HG02852 (cell line): ENCODE measurements at regions not wholly inside any gene's neighbourhood (a gene's known extent, or its start where the extent isn't known, plus 50 kb on each side); places are given as distances from the start of the nearest gene placed in this dataset.
"Not testable (repeated sequence)": the region's sequence is repeated elsewhere in the genome, so short reads cannot be mapped to it uniquely, and the experiment has no call there.

Source experiments
- ATAC-seq: cut with Tn5 transposase; IDR thresholded peaks from one replicate; pipeline ENCODE4 v1.9.1; 2021; ENCODE audit warnings: mild to moderate bottlenecking, moderate library complexity; ENCODE audit not compliant: unreplicated experiment

GRCh38 chr10:130970341-130971122 lies 341.0 kb downstream of the TCERG1L start:
- no peak for ATAC-seq

DNA sequence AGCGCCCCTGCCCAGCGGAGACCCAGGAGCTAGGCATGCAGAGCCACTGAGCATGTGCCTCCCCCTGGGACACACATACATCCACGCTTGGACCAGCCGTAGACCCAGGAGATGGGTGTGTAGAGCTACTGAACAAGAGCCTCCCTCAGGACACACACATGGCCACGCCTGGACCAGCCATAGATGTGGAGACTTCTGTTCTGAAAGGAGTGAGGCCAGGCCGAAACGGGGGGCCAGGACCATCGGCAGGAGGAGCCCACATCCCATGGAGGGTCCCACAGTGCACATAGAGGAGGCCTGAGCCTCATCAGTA lies 340.4 kb downstream of the TCERG1L start:
- no peak for ATAC-seq

- ATAC-seq = no peak
Observed at GRCh38 chr10:130973127-130973839, 338.2 kb downstream of the TCERG1L start.

DNA sequence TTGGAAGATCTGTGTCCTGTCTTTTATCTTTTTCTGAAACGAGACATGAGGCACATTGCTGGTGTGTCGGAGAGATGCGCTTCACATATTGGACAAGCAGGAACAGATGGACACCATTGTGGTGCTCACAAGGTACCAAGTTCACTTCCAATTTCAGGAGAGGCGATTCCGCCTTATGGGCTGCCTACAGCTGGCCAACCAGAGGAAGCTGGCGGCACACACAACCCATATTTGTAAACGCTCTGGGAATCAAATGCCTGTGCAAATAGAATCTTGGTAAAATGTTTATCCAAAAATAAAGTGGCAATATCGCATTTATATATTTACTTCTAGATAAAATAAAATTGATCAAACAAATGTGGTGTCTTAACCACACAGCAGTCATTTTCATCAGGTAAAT lies 337.4 kb downstream of the TCERG1L start:
- no peak for ATAC-seq

DNA sequence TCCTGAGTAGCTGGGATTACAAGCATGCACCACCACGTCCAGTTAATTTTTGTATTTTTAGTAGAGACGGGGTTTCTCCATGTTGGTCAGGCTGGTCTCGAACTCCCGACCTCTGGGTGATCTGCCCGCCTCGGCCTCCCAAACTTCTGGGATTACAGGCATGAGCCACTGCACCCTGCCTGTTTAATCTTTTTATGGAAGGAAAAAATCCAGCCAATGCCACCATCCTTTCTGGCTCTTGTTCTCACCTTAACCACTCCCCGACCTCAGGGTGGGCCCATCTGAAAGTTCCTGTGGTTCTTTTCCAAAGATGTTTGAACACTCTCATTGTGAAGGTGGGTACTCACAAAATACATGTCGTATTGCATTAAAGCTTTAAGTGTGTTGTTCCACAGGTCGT lies 336.2 kb downstream of the TCERG1L start:
- ATAC-seq = not testable (repeated sequence)

GRCh38 chr10:130982802-130983201 lies 328.7 kb downstream of the TCERG1L start:
- no peak for ATAC-seq

GRCh38 chr10:130983749-130984148 lies 327.8 kb downstream of the TCERG1L start:
- ATAC-seq = no peak

- no peak for ATAC-seq
Observed at GRCh38 chr10:130984686-130985085, 326.8 kb downstream of the TCERG1L start.

GRCh38 chr10:130985158-130985753 lies 326.3 kb downstream of the TCERG1L start:
- ATAC-seq = no peak

DNA sequence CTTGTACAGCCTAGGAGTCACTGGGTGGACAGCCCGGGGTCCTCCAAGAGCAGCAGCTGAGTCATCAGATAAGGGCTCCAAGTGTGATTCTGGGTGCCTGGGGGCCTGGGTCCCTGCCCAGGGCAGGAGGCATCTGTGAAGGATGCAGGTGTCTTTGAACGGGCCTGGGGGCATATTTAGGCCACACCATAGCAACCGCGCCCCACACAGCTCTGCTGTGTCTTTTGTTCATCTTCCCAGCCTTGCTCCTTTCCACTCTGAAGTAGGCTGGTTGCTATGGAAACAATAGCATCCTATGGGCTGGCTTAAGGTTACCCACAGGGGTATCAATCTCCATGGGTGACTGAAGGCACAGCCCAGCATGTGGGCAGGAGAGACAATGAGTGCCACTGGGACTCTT lies 324.7 kb downstream of the TCERG1L start:
- ATAC-seq = no peak

DNA sequence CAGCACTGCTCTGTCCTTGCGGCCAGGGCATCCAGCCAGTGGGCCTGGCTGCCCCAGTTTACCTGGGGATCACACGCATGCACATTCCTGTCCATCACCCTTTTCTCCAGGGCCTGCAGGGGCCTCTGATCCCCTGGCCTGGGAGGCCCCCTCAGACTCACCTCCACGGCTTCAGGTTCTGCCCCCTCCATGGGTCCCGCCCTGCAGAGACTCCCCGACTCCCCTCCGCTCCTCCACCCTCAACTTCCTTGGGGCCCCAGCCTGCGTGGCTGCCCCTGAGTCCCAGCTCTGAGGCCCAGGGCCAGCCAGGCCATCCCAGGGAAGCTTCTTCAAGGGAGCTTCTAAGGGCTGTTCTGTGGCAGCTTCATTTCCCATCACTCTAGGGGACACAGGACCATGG lies 324.1 kb downstream of the TCERG1L start:
- ATAC-seq = no peak

- ATAC-seq = no peak
Observed at GRCh38 chr10:130989670-130990232, 321.8 kb downstream of the TCERG1L start.

DNA sequence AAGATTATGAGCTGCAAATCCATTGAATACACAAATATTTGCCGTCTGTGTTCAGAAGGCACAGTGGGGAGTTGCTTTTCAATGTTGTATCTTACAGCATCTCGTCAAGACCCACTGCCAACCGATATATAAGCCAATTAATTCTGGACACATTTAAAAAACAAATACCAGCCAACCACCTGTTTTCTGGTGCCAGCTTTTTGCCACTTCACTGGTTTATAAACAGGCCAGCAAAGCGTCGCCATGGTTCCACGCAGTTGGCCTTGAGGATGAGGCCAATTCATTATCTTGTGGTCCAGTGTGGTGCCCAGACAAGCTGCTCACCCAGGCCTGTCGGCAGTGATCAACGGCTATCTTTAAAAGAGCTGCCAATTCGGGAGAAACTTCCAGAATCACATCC lies 321.0 kb downstream of the TCERG1L start:
- ATAC-seq = no peak

GRCh38 chr10:130992802-130993523 lies 318.6 kb downstream of the TCERG1L start:
- no peak for ATAC-seq

DNA sequence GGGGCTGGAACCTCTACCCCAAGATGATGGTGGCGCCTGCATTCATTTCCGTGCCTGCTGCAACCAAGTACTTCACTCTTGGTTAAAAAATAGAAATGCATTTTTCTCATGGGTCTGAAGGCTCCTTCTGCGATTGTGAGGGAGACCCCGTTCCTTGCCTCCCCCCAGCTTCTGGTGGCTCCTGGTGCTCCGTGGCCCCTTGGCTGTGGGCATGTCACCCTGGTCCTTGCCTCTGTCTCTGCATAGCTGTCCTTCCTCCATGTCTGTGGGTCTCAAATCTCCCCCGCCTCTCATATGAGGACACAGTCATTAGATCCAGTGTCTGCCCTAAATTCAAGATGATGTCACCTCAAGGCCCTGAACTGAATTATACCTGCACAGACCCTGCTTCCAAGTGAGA lies 317.9 kb downstream of the TCERG1L start:
- no peak for ATAC-seq

- no peak for ATAC-seq
Observed at GRCh38 chr10:130994191-130994590, 317.3 kb downstream of the TCERG1L start.

DNA sequence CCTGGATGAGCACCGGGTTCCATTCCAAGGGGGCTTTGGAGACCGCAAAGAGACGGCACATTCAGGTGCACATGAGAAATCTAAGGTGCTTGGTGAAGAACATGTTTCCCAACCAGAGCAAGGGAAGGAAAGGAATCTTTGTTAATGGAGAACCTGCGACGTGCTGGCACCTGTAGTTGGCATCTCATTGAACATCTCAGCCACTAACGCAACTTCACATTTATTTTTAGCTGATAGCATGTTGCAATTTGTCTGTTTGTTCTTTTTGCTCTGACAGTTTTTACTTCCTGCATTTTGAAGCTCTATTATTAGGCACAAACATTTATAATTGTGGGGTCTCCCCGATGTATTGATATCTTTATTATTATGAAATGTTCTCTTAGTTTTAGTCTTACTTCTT lies 316.7 kb downstream of the TCERG1L start:
- no peak for ATAC-seq

DNA sequence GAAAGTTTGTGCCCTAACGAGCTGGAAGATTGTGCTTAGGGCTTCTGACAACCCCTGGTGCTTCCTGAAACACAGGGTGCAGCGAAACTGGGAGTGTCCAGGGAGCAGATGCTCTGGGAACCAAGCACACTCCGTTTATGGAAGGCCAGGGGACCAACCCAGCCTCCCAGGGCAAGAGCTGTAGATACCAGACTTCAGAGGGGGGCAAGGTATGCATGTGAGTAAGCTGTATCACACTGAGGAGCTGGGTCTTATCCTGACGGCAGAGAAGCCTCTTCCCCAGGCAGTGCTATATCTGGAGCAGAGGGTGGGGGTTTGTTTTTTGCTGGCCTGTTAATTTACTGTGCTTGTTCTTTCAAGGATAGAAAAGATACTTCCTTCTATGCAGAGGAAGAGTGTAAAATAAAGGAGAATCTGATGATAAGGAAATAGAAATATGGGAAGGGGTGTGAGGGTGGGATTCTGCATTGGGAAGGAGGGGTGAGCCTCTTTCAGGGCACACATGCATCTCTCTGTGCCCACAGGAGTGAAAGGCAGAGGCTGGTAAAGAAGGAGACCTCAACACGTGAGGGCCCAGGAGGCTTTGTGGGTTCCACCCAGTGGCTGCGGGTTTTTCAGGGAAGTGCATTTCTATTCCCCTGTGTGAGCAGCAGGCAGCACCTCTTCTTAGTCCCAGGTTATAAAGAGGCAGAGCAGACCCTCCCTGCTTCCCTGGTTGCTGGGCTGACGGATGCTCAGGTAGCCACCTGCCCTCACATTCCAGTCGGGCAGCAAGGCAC lies 314.1 kb downstream of the TCERG1L start:
- ATAC-seq = no peak

DNA sequence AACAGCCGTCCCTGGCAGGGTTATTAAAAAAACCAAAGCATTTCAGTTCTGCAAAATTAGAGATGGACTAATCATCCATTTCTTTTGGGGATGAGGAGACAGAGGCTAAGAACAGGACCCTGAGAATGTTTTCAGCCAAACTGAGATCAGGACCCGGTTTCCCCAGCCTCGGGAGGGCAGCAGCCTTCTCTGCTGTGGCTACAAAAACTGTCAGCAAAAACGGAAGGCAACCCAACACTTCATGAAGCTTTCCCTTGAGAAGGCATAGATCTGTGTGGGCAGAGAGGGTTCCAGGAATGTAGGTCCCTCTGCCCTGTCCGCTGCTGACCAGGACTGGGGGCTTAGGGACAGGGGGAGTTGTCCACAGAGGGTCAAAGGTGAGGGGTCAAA lies 313.5 kb downstream of the TCERG1L start:
- no peak for ATAC-seq

- ATAC-seq = no peak
Observed at GRCh38 chr10:130998642-130999041, 312.9 kb downstream of the TCERG1L start.
